GM21515 (cell line): ENCODE measurements at regions not wholly inside any gene's neighbourhood (a gene's known extent, or its start where the extent isn't known, plus 50 kb on each side); places are given as distances from the start of the nearest gene placed in this dataset.

ENCODE experiments used
- ATAC-seq: cut with Tn5 transposase; IDR thresholded peaks from one replicate; pipeline ENCODE4 v1.9.1; 2021; ENCODE audit not compliant: unreplicated experiment

GRCh38 chr5:67488885-67489284 lies 292.3 kb upstream of the CD180 start:
- no peak for ATAC-seq

GRCh38 chr5:67487862-67488261 lies 291.3 kb upstream of the CD180 start:
- ATAC-seq = no peak

- no peak for ATAC-seq
Measured at GRCh38 chr5:67483453-67484030, 286.9 kb upstream of the CD180 start.

GRCh38 chr5:67481362-67481761 lies 284.8 kb upstream of the CD180 start:
- no peak for ATAC-seq

- ATAC-seq = no peak
Measured at GRCh38 chr5:67478337-67478736, 281.7 kb upstream of the CD180 start.

- no peak for ATAC-seq
Measured at GRCh38 chr5:67476995-67477394, 280.4 kb upstream of the CD180 start.

GRCh38 chr5:67476531-67476930 lies 279.9 kb upstream of the CD180 start:
- no peak for ATAC-seq

- no peak for ATAC-seq
Measured at GRCh38 chr5:67475489-67475888, 278.9 kb upstream of the CD180 start.

- no peak for ATAC-seq
Measured at GRCh38 chr5:67474597-67475238, 278.1 kb upstream of the CD180 start.

- ATAC-seq = no peak
Measured at GRCh38 chr5:67467110-67467509, 270.5 kb upstream of the CD180 start.

- ATAC-seq = no peak
Measured at GRCh38 chr5:67465537-67466207, 269.1 kb upstream of the CD180 start.

- no peak for ATAC-seq
Measured at GRCh38 chr5:67462147-67462546, 265.5 kb upstream of the CD180 start.

- no peak for ATAC-seq
Measured at GRCh38 chr5:67459253-67459652, 262.7 kb upstream of the CD180 start.

- ATAC-seq = no peak
Measured at GRCh38 chr5:67455970-67456369, 259.4 kb upstream of the CD180 start.

- no peak for ATAC-seq
Measured at GRCh38 chr5:67454957-67455561, 258.5 kb upstream of the CD180 start.

GRCh38 chr5:67453111-67453905 lies 256.7 kb upstream of the CD180 start:
- no peak for ATAC-seq

GRCh38 chr5:67451640-67452279 lies 255.2 kb upstream of the CD180 start:
- ATAC-seq = no peak

- ATAC-seq = no peak
Measured at GRCh38 chr5:67447732-67448131, 251.1 kb upstream of the CD180 start.

- no peak for ATAC-seq
Measured at GRCh38 chr5:67437905-67438845, 241.6 kb upstream of the CD180 start.

- ATAC-seq = no peak
Measured at GRCh38 chr5:67435032-67435431, 238.4 kb upstream of the CD180 start.
